ENCODE measurements at regions not wholly inside any gene's neighbourhood (a gene's known extent, or its start where the extent isn't known, plus 50 kb on each side); places are given as distances from the start of the nearest gene placed in this dataset.

- DNase-seq (ENCODE audit: low read depth in 2 of 2), result no peak
Observed at GRCh38 chr10:83580373-83581012, 558.8 kb upstream of the GHITM start.

DNA sequence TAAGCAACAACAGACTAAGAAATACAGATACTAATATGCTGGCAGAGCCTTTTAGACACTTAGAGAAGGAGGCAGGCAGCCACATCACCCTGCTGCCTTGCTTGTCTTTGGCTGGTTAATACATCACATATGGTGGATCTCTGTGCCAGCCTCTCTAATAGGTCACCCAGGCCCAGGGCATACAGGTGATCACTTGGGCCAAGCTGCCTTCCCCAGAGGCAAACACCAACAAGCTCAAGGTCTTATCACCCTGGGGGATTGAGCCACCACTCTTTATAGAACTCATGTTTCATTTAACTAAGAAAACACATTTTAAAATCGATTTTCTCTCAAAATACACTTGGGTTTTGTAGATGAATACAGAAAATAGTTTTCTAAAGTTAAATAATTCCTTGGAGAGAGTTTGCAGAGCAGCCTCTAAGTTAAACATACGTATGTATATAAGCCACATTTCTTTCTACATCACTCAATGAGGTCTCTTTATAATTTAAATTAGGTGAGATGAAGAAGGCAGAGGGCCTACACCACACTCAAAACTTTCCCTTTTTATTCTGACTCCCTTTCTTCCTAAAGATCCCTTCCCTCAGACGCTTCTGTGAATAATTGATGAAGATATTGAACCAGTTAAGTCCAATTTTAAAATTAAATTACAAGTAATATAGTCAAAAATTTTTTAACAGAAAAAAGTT lies 556.8 kb upstream of the GHITM start:
- no peak for TF ChIP-seq CTCF (IDR thresholded peaks at IDR 0.05; ENCODE audit: low read depth, low read length)
- H3K4me3 ChIP-seq (replicated peaks in 1 of 2; ENCODE audit: low read depth in 2 of 2, low read length in 2 of 2), result no peak overlapping the region
- DNase-seq (ENCODE audit: low read depth in 2 of 2), result no peak

More at GRCh38 chr10:83580373-83581012, 558.8 kb upstream of the GHITM start:
- no peak overlapping the region for H3K4me3 ChIP-seq (replicated peaks in 1 of 2; ENCODE audit: low read depth in 2 of 2, low read length in 2 of 2)
- TF ChIP-seq CTCF (IDR thresholded peaks at IDR 0.05; ENCODE audit: low read depth, low read length), result no peak

GRCh38 chr10:83585686-83586085 lies 553.6 kb upstream of the GHITM start:
- TF ChIP-seq CTCF (IDR thresholded peaks at IDR 0.05; ENCODE audit: low read depth, low read length), result no peak
- DNase-seq (ENCODE audit: low read depth in 2 of 2), result peak in 1 of 2 donors; percentile 22
- no peak overlapping the region for H3K4me3 ChIP-seq (replicated peaks in 1 of 2; ENCODE audit: low read depth in 2 of 2, low read length in 2 of 2)

DNA sequence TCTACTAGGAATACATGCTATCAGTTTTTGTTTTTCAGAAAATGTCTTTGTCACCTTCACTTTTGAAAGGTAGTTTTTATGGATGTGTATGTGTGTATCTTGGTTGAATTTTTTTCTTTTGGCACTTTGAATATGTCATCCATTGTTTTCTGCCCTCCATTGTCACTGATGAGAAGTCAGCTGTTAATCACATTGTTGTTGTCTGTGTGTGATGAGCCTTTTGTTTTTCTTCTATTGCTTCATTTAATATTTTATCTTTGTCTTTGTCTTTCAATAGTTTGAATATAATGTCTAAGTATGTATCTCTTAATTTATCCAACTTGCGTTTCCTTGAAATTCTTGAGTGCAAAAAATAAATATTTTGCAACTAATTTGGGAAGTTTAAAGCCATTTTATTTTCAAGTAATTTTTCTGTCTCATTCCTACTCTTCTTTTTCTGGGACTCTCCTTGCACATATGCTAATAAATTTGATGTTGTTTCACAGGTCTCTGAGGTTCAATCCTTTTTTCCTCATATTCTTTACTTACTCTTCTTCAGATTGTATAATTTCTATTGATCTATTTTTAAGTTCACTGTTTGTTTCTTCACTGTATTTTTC lies 546.9 kb upstream of the GHITM start:
- TF ChIP-seq CTCF (IDR thresholded peaks at IDR 0.05; ENCODE audit: low read depth, low read length), result no peak
- DNase-seq (ENCODE audit: low read depth in 2 of 2), result no peak
- H3K4me3 ChIP-seq (replicated peaks in 1 of 2; ENCODE audit: low read depth in 2 of 2, low read length in 2 of 2), result no peak overlapping the region

DNA sequence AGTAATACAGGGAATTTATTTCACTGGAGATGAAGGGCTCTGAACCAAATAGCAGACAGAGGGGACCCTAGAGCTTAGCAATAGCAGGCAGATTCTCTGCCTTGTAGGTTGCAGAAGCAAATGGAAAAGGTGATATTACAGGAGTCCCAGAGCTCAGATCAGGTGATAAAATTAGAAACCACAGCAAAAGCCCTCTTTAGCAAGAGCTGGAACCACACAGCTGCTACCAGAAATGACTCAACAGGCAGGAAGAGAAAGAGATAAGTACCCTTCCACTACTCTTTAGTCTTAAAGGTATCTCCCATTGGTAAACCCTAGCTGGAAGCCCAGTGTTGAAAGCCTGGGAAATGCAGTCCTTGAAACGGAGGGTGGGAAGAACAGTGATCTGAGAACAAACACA lies 535.6 kb upstream of the GHITM start:
- DNase-seq (ENCODE audit: low read depth in 2 of 2), result peak; percentile 67 to 69
- no peak for TF ChIP-seq CTCF (IDR thresholded peaks at IDR 0.05; ENCODE audit: low read depth, low read length)
- no peak overlapping the region for H3K4me3 ChIP-seq (replicated peaks in 1 of 2; ENCODE audit: low read depth in 2 of 2, low read length in 2 of 2)

DNA sequence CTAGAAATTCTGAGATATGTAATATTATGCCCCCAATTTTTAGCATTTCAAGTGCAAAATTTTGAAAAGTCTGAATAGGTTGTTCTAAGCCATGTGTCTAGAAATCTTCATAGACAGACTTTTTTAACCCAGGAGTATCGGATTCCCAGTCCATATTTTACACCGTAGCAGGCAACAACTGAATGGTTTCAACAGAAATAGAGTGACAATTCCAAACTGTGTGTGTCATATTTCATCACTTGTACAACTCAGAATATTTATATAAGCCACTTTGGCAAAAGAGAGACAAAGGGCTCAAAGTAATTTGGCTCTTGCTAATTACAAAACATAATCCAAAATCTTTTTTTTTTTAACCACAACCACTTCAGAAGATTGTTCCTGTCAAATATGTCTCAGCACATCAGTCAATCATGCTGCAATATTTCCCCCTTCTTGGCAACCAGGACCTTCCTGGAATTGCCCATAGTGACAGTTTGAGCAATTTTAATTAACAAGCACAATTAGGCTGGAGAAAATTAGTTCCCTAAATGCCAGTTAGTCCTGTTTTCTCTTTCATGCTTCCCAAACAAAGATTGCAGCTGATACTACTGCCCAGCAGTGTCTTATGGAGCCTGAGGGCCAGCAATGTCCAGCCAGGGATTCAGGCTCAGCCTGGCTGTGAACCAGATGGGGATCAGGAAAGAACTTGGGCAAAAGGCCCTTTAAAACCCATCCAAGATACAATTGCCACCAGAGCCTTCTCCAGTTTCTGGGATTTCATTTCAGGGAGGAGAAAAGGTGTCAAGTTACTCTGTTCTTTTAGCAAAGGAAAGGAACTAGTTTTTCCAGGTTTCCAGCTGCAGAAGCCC lies 533.3 kb upstream of the GHITM start:
- H3K4me3 ChIP-seq (replicated peaks in 1 of 2; ENCODE audit: low read depth in 2 of 2, low read length in 2 of 2), result no peak overlapping the region
- TF ChIP-seq CTCF (IDR thresholded peaks at IDR 0.05; ENCODE audit: low read depth, low read length), result no peak
- DNase-seq (ENCODE audit: low read depth in 2 of 2), result peak in 1 of 2 donors; percentile 8

Data from cardiac fibroblast (primary cell).